Endodermal cell (in vitro differentiated cells): ENCODE measurements at regions not wholly inside any gene's neighbourhood (a gene's known extent, or its start where the extent isn't known, plus 50 kb on each side); places are given as distances from the start of the nearest gene placed in this dataset.

ENCODE experiments used
- DNase-seq: peaks from one replicate; pipeline ENCODE4 v3.0.0-alpha.2; 2017
- H3K27ac ChIP-seq: 2 replicates; pipeline ENCODE4 v1.5.1; 2013; ENCODE audit warnings: mild to moderate bottlenecking, low read depth, low read length, moderate library complexity
- H3K27me3 ChIP-seq: 2 replicates; pipeline ENCODE4 v1.6.1; 2013; ENCODE audit warnings: mild to moderate bottlenecking, low read length, moderate library complexity; ENCODE audit not compliant: insufficient read depth, control insufficient read depth, poor library complexity, severe bottlenecking
- H3K36me3 ChIP-seq: 2 replicates; pipeline ENCODE4 v1.7.0; 2013; ENCODE audit warnings: mild to moderate bottlenecking, low read length, moderate library complexity; ENCODE audit not compliant: control insufficient read depth, insufficient read depth
- H3K4me1 ChIP-seq: one replicate; pipeline ENCODE4 v1.7.0; 2013; ENCODE audit warnings: low read length; ENCODE audit not compliant: control insufficient read depth, insufficient read depth
- H3K4me3 ChIP-seq: 2 replicates; pipeline ENCODE4 v1.5.1; 2013; ENCODE audit warnings: mild to moderate bottlenecking, low read length, moderate library complexity
- H3K9ac ChIP-seq: 2 replicates; pipeline ENCODE4 v1.6.1; 2013; ENCODE audit warnings: mild to moderate bottlenecking, low read length, moderate library complexity; ENCODE audit not compliant: poor library complexity, severe bottlenecking; ENCODE audit errors: extremely low read depth
- H3K9me3 ChIP-seq: 2 replicates; pipeline ENCODE4 v1.6.1; 2013; ENCODE audit warnings: mild to moderate bottlenecking, low read length, moderate library complexity; ENCODE audit not compliant: control insufficient read depth
- H3K27ac Mint-ChIP-seq: 2 replicates; pipeline ENCODE4 v1.8.0; 2020; ENCODE audit warnings: mixed read lengths
- H3K27me3 Mint-ChIP-seq: 2 replicates; pipeline ENCODE4 v1.8.0; 2021; ENCODE audit warnings: mild to moderate bottlenecking, mixed read lengths; ENCODE audit not compliant: insufficient read depth
- H3K36me3 Mint-ChIP-seq: 2 replicates; pipeline ENCODE4 v1.8.0; 2020; ENCODE audit warnings: low read depth, mixed read lengths
- H3K4me1 Mint-ChIP-seq: 2 replicates; pipeline ENCODE4 v1.8.0; 2020; ENCODE audit warnings: mixed read lengths
- H3K4me3 Mint-ChIP-seq: 2 replicates; pipeline ENCODE4 v1.8.0; 2020; ENCODE audit warnings: mild to moderate bottlenecking, moderate library complexity, mixed read lengths
- H3K9me3 Mint-ChIP-seq: 2 replicates; pipeline ENCODE4 v1.8.0; 2020; ENCODE audit warnings: mild to moderate bottlenecking, mixed read lengths
- WGBS, 2 experiments: methylation state at CpG; one replicate each; pipeline versions ENCODE4 v1.1.5 to v1.1.7; 2013; ENCODE audit warnings: missing lambda C conversion rate in 2 of 2, mixed read lengths in 1 of 2; ENCODE audit not compliant: insufficient coverage in 1 of 2, insufficient read length in 1 of 2; 5-methylcytosine and 5-hydroxymethylcytosine counted together
- TF ChIP-seq, protein P1 (sequence below): fragments of 200-600 bp; sonication (generic); conservative IDR thresholded peaks from 2 replicates; pipeline ENCODE4 v1.5.0; 2021; ENCODE audit warnings: antibody characterized with exemption, mild to moderate bottlenecking

DNA sequence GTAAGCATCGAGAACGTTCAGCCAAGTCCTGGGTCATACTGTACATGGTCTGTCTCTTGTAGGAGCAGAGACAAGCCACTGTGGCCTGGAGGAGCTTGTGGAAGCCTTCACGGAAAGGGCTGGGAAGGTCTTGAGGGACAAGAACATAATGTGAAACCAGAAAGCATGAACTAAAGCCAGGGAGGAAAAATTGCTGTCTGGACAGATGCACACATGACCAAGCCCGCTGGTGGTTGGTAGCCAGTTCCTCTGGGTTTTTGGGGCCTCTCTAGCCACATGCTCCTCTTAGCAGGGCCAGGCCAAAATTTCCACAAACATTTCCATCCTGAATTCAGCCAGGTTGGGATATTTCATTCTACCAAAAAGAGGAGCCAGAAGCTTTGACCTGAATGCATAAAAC, 196.2 kb upstream of the SIX2 start:
- 93 to 100% methylated on average over 4 of the region's 4 CpGs for WGBS, 2 experiments
- H3K27me3 ChIP-seq: no peaks in the 10 kb centered on the region
- no peak overlapping the region for H3K9ac ChIP-seq
- no peak for DNase-seq
- H3K27ac ChIP-seq: no peak overlapping the region
- Mint-ChIP-seq H3K9me3 (no peaks in the 10 kb centered on the region), H3K27ac (no peak overlapping the region), H3K4me1 (no peaks in the 10 kb centered on the region), H3K27me3 (no peaks in the 10 kb centered on the region), H3K4me3 (no peak overlapping the region), H3K36me3 (no peaks in the 10 kb centered on the region)
- TF ChIP-seq, protein P1, sequence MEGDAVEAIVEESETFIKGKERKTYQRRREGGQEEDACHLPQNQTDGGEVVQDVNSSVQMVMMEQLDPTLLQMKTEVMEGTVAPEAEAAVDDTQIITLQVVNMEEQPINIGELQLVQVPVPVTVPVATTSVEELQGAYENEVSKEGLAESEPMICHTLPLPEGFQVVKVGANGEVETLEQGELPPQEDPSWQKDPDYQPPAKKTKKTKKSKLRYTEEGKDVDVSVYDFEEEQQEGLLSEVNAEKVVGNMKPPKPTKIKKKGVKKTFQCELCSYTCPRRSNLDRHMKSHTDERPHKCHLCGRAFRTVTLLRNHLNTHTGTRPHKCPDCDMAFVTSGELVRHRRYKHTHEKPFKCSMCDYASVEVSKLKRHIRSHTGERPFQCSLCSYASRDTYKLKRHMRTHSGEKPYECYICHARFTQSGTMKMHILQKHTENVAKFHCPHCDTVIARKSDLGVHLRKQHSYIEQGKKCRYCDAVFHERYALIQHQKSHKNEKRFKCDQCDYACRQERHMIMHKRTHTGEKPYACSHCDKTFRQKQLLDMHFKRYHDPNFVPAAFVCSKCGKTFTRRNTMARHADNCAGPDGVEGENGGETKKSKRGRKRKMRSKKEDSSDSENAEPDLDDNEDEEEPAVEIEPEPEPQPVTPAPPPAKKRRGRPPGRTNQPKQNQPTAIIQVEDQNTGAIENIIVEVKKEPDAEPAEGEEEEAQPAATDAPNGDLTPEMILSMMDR: no peak
- no peaks in the 10 kb centered on the region for H3K36me3 ChIP-seq
- H3K9me3 ChIP-seq: peaks cover 6% of the 10 kb centered on the region
- H3K4me3 ChIP-seq: no peak overlapping the region
- H3K4me1 ChIP-seq: no peaks in the 10 kb centered on the region

DNA sequence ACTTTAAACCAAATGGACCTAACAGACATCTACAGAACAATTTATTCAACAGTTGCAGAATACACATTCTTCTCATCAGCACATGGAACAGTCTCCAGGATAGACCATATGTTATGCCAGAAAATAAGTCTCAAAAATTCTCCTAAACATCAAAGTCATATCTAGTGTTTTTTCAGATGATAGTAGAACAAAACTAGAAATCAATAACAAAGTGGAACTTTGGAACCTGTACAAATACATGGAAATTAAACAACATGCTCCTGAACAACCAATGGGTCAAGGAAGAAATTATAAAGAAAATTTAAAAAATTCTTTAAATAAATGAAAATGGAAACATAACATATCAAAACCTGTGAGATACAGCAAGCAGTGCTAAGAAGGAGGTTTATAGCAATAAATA, 194.1 kb upstream of the SIX2 start:
- H3K27me3 ChIP-seq: no peaks in the 10 kb centered on the region
- Mint-ChIP-seq H3K27ac (no peak overlapping the region), H3K27me3 (no peaks in the 10 kb centered on the region), H3K4me3 (no peak overlapping the region), H3K4me1 (no peaks in the 10 kb centered on the region), H3K36me3 (no peaks in the 10 kb centered on the region), H3K9me3 (no peaks in the 10 kb centered on the region)
- H3K9ac ChIP-seq: no peak overlapping the region
- peaks cover 6% of the 10 kb centered on the region for H3K9me3 ChIP-seq
- no peaks in the 10 kb centered on the region for H3K36me3 ChIP-seq
- no peak overlapping the region for H3K4me3 ChIP-seq
- no peak overlapping the region for H3K27ac ChIP-seq
- TF ChIP-seq, protein P1: no peak
- H3K4me1 ChIP-seq: no peaks in the 10 kb centered on the region
- DNase-seq: no peak

DNA sequence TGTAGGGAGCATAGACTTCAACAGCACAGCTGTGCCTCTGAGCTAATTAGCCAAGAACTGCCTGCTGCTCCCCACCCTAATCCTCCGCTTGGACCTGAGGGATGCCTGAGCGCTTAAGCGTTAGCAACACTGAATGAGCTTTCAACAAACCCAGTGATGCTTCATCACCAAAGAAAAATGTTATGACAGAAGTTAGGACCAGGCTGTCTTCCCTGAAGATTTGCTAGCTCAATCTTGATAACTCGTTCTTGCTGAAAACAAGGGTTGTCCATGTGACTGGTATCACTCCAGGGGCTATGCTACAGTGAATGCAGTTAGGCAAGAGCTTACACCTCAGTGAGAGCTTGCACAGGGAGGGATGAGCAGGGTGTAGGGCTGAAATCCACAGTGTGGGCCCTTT, 190.7 kb upstream of the SIX2 start:
- Mint-ChIP-seq H3K27ac (no peak overlapping the region), H3K4me1 (peaks cover 6% of the 10 kb centered on the region), H3K9me3 (no peaks in the 10 kb centered on the region), H3K36me3 (no peaks in the 10 kb centered on the region), H3K4me3 (no peak overlapping the region), H3K27me3 (no peaks in the 10 kb centered on the region)
- no peaks in the 10 kb centered on the region for H3K4me1 ChIP-seq
- H3K27me3 ChIP-seq: no peaks in the 10 kb centered on the region
- 91 to 98% methylated on average over 4 of the region's 4 CpGs for WGBS, 2 experiments
- H3K9me3 ChIP-seq: peaks cover 6% of the 10 kb centered on the region
- H3K4me3 ChIP-seq: no peak overlapping the region
- no peak for DNase-seq
- H3K9ac ChIP-seq: no peak overlapping the region
- no peak overlapping the region for H3K27ac ChIP-seq
- H3K36me3 ChIP-seq: no peaks in the 10 kb centered on the region
- TF ChIP-seq, protein P1: no peak
